ENCODE measurements at regions not wholly inside any gene's neighbourhood (a gene's known extent, or its start where the extent isn't known, plus 50 kb on each side); places are given as distances from the start of the nearest gene placed in this dataset.
A peak's percentile ranks its signal among the peaks of the same experiment; 100 is the strongest.
"Not testable (repeated sequence)": the region's sequence is repeated elsewhere in the genome, so short reads cannot be mapped to it uniquely, and the experiment has no call there.

DNA sequence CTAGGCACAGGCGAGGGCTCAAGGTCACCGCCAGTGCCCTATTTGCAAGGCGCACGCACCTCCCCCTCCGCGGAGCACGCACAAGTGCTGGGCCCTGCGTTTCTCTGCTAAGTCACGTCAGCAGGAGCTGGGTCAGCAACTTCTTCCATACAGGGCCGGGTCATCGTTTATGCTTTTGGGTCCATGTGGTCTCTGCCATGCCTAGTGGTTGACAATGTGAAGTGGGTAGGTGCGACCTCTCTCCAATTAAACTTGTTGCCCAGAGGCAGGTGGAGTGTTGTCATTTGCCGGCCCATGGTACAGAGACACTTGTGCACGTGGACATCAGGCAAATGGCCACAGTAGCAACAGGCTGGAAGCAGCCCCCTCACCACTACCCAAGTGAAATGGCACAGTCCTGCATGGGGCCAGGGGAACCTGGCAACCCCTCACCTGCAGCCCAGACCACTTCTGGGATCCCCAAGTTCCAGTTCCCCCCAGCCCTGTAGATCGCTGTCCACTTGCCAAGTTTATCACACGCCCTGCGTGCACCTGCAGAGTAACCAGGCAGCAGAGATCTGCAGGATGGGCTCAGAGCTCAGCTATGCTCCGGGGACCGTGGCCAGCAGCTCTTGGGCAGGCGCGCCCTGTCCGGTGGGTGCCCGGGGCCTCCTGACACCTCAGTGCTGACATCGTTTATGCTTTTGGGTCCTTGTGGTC, 86.1 kb upstream of the PPP2R2D start:
- no peak for DNase-seq (ENCODE audit: low read depth, low spot score)

GRCh38 chr10:131815266-131816156, 85.3 kb upstream of the PPP2R2D start:
- DNase-seq (ENCODE audit: low read depth, low spot score): no peak

DNA sequence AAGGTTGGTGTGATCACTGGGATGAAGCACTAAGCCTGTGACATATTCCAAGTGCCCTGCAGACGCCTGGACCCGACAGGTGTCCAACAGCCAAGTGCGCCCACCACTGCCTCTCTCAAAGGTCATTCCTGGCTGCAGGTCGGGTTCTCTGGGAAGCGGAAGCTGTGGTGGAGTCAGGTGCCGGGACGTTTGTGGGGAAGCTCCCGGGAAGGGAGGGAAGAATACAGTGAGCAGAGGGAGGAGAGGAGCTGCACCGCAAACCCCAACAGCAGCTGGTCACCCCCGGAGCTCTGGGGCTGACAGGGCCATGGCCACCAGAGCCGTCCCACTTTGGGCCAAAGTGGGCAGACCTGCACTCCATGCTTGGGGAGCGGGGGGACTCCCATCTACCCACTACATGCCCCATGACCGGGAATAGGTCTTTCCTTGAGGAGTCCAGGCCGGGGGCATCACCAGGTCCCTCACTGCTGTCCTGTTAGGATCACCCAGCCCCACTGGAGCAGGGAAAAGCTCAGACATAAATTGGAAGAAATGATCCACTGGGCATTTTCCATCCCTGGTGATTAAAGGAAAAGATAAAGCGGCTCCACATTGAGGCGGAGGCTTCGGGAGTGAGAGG, 84.5 kb upstream of the PPP2R2D start:
- DNase-seq (ENCODE audit: low read depth, low spot score): no peak

DNA sequence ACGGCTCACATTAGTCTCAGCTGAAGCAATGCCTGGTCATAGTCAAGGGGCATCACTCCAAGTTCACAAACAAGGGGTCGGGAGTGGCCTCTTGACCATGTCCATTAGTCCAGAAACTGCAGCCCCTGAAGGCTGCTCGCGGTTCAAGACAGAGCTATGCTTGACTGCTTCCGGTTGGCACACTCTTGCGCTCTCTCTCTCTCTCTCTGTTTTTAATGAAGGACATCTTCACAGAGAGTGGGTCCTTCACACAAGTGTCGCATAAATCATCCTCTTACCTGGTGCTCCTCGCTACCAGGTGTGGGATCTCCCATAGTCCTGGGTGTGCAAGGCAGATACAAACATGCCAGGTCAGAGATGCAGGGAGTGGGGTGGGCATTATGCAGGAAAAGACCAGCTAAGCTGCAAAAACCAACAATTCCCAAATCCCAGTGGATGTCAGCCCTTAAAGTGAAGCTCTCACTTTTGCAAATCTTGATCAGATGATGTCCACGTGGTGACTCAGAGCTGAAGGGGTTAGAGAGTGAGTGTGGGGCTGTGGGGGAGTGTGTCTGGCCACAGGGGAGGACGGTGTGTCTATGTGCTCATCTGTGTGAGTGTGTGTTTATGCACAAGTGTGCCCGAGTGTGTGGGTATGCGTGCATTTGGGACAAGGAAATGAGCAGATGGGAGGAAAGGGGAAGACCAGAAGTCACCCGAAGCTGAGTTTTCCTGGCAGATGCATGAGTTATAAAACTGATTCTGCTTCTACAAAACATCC, 83.7 kb upstream of the PPP2R2D start:
- no peak for DNase-seq (ENCODE audit: low read depth, low spot score)

DNA sequence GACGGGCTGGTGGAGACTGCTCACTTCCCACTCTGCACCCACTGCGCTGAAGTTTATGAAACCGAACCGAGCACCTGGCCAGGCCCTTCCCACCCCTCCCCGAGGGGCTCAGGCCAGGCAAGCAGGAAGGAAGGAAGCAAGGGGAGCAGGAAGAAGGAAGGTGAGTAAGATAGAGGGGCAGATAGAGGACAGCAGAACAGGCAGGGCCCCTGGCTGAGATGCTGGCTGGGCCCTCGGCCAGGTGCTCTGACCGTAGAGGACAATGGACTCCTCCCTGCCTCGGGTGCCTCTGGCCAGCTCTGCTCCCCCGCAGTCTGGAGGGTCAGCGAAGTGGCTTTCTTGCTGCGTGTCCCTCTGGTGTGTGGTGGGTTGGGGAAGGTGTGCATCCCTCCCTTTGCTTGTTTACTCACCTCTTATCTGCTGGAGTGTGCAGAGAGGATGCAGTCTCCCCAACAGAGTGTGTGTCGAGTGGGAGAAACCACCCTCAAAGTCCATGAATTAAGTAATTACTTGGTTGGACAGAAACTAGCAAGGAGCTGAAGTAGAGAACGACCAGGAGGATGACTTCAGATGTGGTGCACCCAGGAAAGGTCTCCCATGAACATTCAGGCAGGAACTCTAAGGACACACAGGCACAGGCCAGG, 82.8 kb upstream of the PPP2R2D start:
- DNase-seq (ENCODE audit: low read depth, low spot score): no peak

- peak; percentile 56 for DNase-seq (ENCODE audit: low read depth, low spot score)
Measured at GRCh38 chr10:131818510-131819234, 82.1 kb upstream of the PPP2R2D start.

DNA sequence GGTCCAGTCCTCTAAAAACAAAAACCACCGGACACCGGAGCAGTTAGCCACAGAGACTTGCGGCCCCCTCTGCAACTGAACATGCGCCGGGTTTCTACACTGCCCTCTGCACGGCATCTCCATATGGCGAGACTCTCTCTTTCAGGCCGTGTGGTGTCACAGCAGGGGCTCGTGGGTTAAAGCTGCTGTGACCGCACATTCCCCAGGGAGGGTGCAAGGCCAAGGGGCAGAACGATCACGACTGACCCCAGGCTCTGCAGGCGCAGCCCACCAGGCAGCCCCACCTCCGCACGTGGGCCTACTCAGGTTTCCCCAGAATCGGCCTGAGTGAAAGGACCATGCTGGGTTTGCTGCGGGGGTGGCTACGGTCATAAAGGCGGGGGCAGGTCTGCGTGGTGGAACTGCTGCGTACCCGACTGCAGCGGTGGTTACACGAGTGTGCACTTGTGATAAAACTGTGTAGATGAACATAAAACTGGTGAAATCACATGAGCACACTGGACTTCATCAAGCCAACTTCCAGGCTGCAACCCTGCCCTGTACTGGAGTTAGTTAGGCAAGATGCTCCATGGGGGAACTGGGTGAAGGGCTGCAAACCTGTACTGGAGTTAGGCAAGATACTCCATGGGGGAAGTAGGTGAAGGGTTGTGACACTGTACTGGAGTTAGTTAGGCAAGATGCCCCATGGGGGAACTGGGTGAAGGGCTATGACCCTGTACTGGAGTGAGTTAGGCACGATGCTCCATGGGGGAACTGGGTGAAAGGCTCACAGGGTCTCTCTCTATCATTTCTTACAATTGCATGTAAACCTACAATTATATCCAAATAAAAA, 81.4 kb upstream of the PPP2R2D start:
- DNase-seq (ENCODE audit: low read depth, low spot score): no peak

DNA sequence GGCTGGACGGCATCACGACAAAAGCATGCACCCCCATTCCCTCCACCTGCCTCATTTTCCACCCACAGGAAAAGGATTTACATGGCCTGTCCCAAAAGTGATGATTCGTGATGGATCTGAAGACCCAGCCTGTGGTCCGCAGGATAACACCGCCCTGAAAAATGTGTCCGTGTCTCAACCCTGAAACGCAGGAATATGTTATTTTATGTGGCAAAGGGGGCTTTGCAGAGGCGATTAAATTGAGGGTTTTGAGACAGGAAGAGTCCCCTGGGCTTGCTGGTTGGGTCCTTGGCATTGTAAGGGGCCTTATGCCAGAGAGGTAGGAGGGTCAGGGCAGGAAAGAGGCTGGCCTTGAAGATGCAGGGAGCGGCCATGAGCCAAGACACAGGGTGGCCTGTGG, 80.2 kb upstream of the PPP2R2D start:
- no peak for DNase-seq (ENCODE audit: low read depth, low spot score)

DNA sequence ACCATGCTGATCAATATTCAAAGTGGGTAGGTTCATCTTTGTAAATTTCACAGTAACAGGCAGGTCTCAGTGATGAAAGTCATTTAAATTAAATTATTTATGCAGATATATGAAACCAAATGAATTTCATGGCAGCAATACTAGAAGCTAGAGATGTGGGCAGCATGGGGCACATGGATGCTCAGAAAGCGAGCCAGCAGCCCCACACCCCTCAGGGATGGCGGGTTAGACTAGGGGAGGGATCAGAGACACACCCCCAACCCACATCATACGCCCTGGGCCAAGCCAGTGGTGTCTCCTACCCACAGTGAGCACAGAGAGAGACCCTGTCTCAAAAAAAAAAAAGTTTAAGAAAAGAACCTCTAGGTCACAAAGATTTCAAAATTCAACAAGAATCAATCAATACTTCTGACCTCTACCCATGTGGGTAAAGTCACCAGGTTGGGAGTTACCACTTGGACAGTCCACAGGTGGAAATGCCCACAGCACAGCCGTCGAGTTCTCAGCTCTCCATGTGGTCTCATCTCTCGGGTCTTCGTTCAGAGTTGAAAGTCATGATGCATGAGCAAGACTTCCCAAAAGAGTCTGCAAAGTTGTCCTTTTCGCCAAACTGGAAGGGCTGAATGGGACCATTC, 79.3 kb upstream of the PPP2R2D start:
- DNase-seq (ENCODE audit: low read depth, low spot score): no peak

DNA sequence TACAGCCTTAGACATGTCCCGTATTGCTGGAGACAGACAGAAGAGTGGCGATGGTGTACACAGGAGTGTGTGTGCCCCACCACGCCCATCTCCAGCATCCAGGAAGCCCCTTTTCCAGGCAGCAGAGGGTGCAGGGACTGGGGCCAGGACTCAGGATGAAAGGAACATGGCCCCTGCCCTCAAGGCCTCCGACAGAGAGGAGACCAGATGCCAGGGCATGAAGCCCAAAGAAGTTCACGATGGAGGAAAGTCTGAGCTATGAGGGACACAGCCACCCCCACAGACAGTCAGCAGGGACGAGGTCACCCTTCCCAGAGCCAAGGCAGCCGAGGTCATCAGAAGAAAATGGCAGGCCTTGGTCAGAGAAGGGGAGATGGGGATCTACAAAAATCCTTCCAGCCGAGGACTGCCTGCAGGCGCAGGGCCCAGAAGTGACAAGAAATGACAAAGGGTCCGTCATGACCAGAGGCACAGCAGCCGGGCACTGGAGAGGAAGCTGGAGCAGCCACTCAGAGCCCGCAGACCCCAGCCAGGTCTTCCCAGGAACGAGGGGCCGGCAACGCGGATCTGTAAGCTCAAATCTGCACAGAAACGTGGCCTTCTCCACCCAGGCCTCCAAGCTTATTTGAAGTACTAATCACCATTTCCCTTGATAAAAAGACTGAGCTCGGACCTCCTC, 78.7 kb upstream of the PPP2R2D start:
- no peak for DNase-seq (ENCODE audit: low read depth, low spot score)

DNA sequence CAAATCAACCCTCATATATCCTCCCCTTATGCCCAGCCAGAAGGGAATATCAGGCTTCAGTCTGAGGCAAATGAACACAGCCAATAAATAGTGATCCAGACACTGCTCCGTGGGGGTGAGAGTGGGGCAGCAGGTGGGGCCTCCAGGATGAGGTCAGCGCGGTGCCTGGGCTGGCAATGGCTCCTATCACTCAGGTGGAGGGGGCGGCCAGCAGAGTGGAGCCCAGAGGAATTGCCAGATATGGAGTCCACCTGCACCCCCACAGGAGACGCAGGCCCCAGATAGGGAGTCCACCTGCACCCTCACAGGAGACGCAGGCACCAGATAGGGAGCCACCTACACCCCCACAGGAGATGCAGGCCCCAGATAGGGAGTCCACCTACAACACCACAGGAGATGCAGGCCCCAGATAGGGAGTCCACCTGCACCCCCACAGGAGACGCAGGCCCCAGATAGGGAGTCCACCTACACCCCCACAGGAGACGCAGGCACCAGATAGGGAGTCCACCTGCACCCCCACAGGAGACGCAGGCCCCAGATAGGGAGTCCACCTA, 78.0 kb upstream of the PPP2R2D start:
- no peak for DNase-seq (ENCODE audit: low read depth, low spot score)

DNA sequence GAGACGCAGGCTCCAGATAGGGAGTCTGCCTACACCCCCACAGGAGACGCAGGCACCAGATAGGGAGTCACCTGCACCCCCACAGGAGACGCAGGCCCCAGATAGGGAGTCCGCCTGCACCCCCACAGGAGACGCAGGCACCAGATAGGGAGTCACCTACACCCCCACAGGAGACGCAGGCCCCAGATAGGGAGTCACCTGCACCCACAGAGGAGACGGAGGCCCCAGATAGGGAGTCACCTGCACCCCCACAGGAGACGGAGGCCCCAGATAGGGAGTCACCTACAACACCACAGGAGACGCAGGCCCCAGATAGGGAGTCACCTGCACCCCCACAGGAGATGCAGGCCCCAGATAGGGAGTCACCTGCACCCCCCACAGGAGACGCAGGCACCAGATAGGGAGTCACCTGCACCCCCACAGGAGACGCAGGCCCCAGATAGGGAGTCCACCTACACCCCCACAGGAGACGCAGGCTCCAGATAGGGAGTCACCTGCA, 77.2 kb upstream of the PPP2R2D start:
- not testable (repeated sequence) for DNase-seq (ENCODE audit: low read depth, low spot score)

GRCh38 chr10:131824371-131825149, 76.2 kb upstream of the PPP2R2D start:
- peak; percentile 46 for DNase-seq (ENCODE audit: low read depth, low spot score)

- DNase-seq (ENCODE audit: low read depth, low spot score): peak; percentile 47
Measured at GRCh38 chr10:131825150-131825848, 75.5 kb upstream of the PPP2R2D start.

- peak; percentile 18 for DNase-seq (ENCODE audit: low read depth, low spot score)
Measured at GRCh38 chr10:131825960-131826650, 74.7 kb upstream of the PPP2R2D start.
